Heart left ventricle (tissue), 13 donors: ENCODE measurements at regions not wholly inside any gene's neighbourhood (a gene's known extent, or its start where the extent isn't known, plus 50 kb on each side); places are given as distances from the start of the nearest gene placed in this dataset.

Experiments used
- CTCF ChIP-seq, 12 donors: fragments of 200-600 bp; sonication (generic) in 4 of 12; IDR thresholded peaks; one replicate each; pipeline versions ENCODE4 v1.5.0 to v1.8.0; 2018 to 2022; ENCODE audit warnings: antibody characterized with exemption in 12 of 12, mild to moderate bottlenecking in 5 of 12
- POLR2A ChIP-seq, 2 donors: fragments of 450-650 bp; IDR thresholded peaks; one replicate each; pipeline ENCODE4 v1.6.1; 2017; ENCODE audit warnings: antibody characterized with exemption in 2 of 2, mild to moderate bottlenecking in 2 of 2, moderate library complexity in 2 of 2
- donor health status: ischemic (EF 13 %, LVEDD 7.1; RV severe dilation, severe dysfunction).
- donor health status: DM: no; HTN: yes; CAD: no.
- donor health status: DM: no; HTN: no; CAD: no.
- donor health status: ischemic (EF 25% LVEDD 6.9; RV normal size, moderate dysfunction).
- donor health status: ischemic (EF 25% LVEDD 5.7; RV mildly dilated, moderate dysfunction).
- donor health status: ischemic (EF 35%, LVEDD 5.7; RV mildly dilated, moderate dysfunction).
- donor health status: nonischemic (EF 11% LVEDD 7.7; RV severe dilation, severe dysfunction).
- donor health status: DM: yes; HTN: yes; CAD: no.
- donor health status: PGD.
- donor health status: ischemic (EF 29% LVEDD 5.4; RV normal size, mild dysfunction).
- donor health status: nonischemic (EF 23%, LVEDD 6.1; RV moderate dilation, normal function).

- no peak for TF ChIP-seq CTCF (IDR thresholded peaks at IDR 0.05)
- no peak for TF ChIP-seq POLR2A (IDR thresholded peaks at IDR 0.05)
Observed at GRCh38 chr15:96073908-96074307, 256.6 kb upstream of the NR2F2 start.
